Type B pancreatic cell (in vitro differentiated cells): ENCODE measurements at regions not wholly inside any gene's neighbourhood (a gene's known extent, or its start where the extent isn't known, plus 50 kb on each side); places are given as distances from the start of the nearest gene placed in this dataset.

Experiments used
- DNase-seq: peaks from one replicate; pipeline ENCODE4 v3.0.0; 2021; ENCODE audit warnings: mixed read lengths; ENCODE audit not compliant: unreplicated experiment; ENCODE audit errors: extremely low spot score
- H3K27ac Mint-ChIP-seq: 2 replicates; pipeline ENCODE4 v1.8.0; 2021; ENCODE audit warnings: mild to moderate bottlenecking, mixed read lengths
- H3K27me3 Mint-ChIP-seq: 2 replicates; pipeline ENCODE4 v1.8.0; 2021; ENCODE audit warnings: mixed read lengths
- H3K36me3 Mint-ChIP-seq: 2 replicates; pipeline ENCODE4 v1.8.0; 2021; ENCODE audit warnings: mixed read lengths
- H3K4me1 Mint-ChIP-seq: one replicate; pipeline ENCODE4 v1.8.0; 2021; ENCODE audit warnings: mixed read lengths; ENCODE audit not compliant: unreplicated experiment
- H3K4me3 Mint-ChIP-seq: 2 replicates; pipeline ENCODE4 v1.8.0; 2021; ENCODE audit warnings: mild to moderate bottlenecking, mixed read lengths
- H3K9me3 Mint-ChIP-seq: 2 replicates; pipeline ENCODE4 v1.8.0; 2021; ENCODE audit warnings: mixed read lengths
- TF ChIP-seq, protein P1 (sequence below): fragments of 200-600 bp; sonication (generic); conservative IDR thresholded peaks from 2 replicates; pipeline ENCODE4 v1.5.0; 2021; ENCODE audit warnings: antibody characterized with exemption, mild to moderate bottlenecking

DNA sequence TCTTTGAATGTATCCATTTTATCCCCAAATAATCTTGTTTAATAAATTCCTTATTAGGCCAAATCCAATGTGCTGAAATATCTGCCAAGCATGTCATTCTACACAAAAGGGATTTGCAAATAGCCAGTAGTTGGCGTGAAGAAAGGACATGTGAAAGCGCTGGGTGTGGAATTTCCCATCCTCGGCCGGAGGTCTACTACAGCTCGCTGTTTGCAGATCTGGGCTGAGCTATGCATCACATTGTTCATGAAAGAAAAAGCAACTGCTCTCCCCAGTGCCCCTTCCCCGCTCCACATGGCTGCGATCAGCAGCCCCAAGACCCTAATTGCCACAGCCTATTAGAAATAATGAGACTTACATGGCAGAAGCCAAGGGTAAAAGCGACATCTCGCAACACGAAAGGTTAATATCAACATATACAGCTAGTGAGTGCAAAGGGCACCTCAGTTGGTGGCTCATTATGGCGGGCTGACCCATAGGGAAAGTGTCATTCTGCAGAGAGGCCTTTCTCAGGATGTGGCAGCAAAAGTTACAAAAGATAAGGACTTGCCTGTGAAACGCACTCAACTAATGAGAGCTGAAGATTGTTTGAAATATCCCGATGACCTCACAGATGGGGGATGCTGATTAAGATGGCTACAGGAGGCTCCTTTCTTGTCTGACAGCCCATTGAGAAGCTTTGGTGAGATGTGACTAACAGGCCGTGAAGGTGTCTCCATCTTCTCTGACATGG is 126.9 kb upstream of the CYP1B1 start:
- Mint-ChIP-seq H3K4me3 (no peak overlapping the region), H3K27ac (no peak overlapping the region), H3K4me1 (peaks cover 35% of the 10 kb centered on the region), H3K27me3 (no peaks in the 10 kb centered on the region), H3K36me3 (no peaks in the 10 kb centered on the region), H3K9me3 (no peaks in the 10 kb centered on the region)
- DNase-seq = no peak
- TF ChIP-seq, protein P1, sequence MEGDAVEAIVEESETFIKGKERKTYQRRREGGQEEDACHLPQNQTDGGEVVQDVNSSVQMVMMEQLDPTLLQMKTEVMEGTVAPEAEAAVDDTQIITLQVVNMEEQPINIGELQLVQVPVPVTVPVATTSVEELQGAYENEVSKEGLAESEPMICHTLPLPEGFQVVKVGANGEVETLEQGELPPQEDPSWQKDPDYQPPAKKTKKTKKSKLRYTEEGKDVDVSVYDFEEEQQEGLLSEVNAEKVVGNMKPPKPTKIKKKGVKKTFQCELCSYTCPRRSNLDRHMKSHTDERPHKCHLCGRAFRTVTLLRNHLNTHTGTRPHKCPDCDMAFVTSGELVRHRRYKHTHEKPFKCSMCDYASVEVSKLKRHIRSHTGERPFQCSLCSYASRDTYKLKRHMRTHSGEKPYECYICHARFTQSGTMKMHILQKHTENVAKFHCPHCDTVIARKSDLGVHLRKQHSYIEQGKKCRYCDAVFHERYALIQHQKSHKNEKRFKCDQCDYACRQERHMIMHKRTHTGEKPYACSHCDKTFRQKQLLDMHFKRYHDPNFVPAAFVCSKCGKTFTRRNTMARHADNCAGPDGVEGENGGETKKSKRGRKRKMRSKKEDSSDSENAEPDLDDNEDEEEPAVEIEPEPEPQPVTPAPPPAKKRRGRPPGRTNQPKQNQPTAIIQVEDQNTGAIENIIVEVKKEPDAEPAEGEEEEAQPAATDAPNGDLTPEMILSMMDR = no peak

DNA sequence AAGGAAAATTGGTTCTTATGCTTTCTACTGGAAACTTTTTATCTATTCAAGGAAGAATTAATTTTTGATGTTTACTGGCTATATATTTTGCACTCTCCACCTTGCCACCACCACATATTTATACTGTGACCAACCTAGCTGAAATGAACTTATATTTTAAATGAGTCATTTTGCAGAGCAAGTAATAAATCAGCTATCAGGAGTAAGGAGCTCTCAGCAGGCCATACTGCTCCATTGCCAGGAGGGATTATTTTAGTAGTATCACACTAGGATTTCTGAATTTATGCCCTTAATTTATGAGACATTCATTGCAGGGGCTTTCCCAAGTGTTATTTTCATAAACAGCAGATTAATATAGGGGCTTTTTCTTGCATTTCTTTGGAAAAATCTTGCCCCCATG is 125.8 kb upstream of the CYP1B1 start:
- Mint-ChIP-seq H3K36me3 (no peaks in the 10 kb centered on the region), H3K27ac (no peak overlapping the region), H3K9me3 (no peaks in the 10 kb centered on the region), H3K27me3 (no peaks in the 10 kb centered on the region), H3K4me1 (peaks cover 35% of the 10 kb centered on the region), H3K4me3 (no peak overlapping the region)
- no peak for DNase-seq
- TF ChIP-seq, protein P1 = no peak

DNA sequence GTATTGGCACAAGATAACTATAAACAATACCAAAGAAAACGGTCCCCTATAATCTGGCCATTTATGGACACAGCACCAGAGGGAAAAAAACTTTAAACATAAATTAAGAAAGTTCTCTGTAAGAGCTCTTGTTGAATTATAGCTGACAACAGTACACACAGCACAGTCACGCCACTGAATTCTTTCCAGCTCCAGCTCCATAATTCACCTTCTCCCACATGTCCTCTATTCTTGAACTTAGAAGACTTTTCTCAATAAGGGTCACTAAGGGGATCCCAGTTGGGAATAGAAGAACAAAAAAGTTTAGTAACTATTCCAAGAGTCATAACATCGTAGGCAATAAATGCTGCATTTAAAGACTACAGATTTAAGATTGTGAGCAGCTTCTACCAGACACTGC is 124.6 kb upstream of the CYP1B1 start:
- Mint-ChIP-seq H3K4me3 (peak overlapping the region; percentile 4), H3K4me1 (peaks cover 35% of the 10 kb centered on the region), H3K27ac (no peak overlapping the region), H3K36me3 (no peaks in the 10 kb centered on the region), H3K27me3 (no peaks in the 10 kb centered on the region), H3K9me3 (no peaks in the 10 kb centered on the region)
- TF ChIP-seq, protein P1 = no peak
- no peak for DNase-seq

DNA sequence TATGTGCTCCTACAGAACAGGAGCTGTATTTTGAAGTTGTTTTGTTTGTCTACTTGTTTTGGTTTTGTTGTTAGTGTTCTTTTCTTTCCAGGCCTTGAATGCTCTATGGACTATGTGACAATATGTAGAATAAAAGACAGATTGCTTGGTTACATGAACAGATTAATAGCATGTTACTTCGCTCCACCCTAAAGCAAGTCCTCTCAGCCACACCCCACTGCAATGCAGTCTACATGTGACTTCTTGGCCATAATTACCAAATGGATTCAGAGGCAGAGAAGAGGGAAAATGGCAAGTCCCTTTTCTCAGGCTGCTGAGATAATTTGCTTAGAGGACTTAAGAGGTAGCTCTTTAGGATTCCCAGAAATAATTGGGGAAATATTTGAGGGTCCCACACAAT is 123.2 kb upstream of the CYP1B1 start:
- peak overlapping the region; percentile 26 for H3K27ac Mint-ChIP-seq
- no peaks in the 10 kb centered on the region for H3K9me3 Mint-ChIP-seq
- no peak for DNase-seq
- H3K36me3 Mint-ChIP-seq = no peaks in the 10 kb centered on the region
- no peaks in the 10 kb centered on the region for H3K27me3 Mint-ChIP-seq
- TF ChIP-seq, protein P1 = no peak
- peaks cover 35% of the 10 kb centered on the region for H3K4me1 Mint-ChIP-seq
- no peak overlapping the region for H3K4me3 Mint-ChIP-seq

DNA sequence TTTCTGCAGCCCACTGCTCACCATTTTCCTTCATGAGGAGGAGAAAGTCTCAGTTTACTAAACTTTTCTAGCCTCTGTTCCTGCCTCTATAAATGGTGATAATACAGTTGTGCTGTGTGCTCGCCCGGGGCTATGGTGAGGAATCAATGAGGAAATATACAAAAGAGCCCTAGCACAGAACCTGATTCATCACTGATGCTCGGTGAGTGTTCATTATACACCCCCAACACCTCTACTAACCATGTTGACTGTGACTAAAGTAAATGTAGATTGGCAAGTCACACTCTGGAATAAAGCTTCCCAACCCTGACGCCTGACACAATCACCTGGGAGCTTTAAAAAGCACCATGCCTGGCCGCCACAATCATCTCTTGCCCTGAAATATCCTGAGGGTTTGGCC is 118.8 kb upstream of the CYP1B1 start:
- Mint-ChIP-seq H3K36me3 (peaks cover 5% of the 10 kb centered on the region), H3K4me1 (peaks cover 13% of the 10 kb centered on the region), H3K4me3 (no peak overlapping the region), H3K27ac (peak overlapping the region; percentile 26), H3K27me3 (no peaks in the 10 kb centered on the region), H3K9me3 (no peaks in the 10 kb centered on the region)
- TF ChIP-seq, protein P1 = no peak
- DNase-seq = no peak
